ENCODE measurements at regions not wholly inside any gene's neighbourhood (a gene's known extent, or its start where the extent isn't known, plus 50 kb on each side); places are given as distances from the start of the nearest gene placed in this dataset.

DNA sequence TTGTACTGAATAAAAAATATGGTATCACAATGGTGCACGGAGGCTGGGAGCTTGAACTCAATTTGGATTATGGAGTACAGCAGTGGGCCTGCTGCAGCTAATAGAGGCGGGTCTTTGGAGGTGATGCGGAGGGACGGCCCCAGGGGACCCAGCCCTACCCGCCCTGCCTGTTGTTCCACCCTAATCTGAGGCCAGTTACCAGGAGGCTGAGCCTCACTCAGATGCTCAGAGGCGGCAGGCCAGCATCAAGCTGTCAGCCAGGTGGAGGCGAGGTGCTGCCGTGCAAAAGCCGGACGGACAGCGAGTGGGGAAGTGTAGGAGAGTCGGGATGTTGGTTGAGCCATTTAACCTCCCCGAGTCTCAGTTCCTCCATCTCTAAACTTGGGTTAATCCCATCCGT lies 218.5 kb upstream of the RGMA start:
- TF ChIP-seq, protein P1, sequence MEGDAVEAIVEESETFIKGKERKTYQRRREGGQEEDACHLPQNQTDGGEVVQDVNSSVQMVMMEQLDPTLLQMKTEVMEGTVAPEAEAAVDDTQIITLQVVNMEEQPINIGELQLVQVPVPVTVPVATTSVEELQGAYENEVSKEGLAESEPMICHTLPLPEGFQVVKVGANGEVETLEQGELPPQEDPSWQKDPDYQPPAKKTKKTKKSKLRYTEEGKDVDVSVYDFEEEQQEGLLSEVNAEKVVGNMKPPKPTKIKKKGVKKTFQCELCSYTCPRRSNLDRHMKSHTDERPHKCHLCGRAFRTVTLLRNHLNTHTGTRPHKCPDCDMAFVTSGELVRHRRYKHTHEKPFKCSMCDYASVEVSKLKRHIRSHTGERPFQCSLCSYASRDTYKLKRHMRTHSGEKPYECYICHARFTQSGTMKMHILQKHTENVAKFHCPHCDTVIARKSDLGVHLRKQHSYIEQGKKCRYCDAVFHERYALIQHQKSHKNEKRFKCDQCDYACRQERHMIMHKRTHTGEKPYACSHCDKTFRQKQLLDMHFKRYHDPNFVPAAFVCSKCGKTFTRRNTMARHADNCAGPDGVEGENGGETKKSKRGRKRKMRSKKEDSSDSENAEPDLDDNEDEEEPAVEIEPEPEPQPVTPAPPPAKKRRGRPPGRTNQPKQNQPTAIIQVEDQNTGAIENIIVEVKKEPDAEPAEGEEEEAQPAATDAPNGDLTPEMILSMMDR (IDR thresholded peaks at IDR 0.05; ENCODE audit: low read depth, low read length), result no peak
- no peak for DNase-seq (ENCODE audit: low read depth in 2 of 2)
- no peak overlapping the region for H3K4me3 ChIP-seq (replicated peaks in 1 of 2; ENCODE audit: low read depth in 2 of 2, low read length in 2 of 2)

DNA sequence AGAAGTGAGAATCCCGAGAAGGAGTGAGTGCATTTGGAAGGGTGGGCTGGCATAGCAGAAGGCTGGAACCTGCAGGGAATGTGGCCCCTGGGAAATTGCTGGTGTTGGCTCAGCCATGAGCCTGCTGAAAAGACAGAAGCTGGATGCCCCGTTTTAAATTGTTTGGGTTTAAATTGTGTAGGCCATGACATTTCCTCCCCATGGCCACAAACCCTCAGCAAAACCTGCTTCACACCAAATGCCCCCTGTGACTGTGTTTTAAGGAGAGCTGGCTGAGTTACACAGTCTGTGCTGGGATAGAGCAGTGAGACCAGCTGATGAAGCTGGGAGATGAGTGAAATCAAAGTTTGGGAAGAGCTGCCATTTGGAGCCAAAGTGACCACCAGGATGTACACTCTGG lies 216.3 kb upstream of the RGMA start:
- DNase-seq (ENCODE audit: low read depth in 2 of 2), result no peak
- H3K4me3 ChIP-seq (replicated peaks in 1 of 2; ENCODE audit: low read depth in 2 of 2, low read length in 2 of 2), result no peak overlapping the region
- TF ChIP-seq, protein P1 (IDR thresholded peaks at IDR 0.05; ENCODE audit: low read depth, low read length), result no peak

DNA sequence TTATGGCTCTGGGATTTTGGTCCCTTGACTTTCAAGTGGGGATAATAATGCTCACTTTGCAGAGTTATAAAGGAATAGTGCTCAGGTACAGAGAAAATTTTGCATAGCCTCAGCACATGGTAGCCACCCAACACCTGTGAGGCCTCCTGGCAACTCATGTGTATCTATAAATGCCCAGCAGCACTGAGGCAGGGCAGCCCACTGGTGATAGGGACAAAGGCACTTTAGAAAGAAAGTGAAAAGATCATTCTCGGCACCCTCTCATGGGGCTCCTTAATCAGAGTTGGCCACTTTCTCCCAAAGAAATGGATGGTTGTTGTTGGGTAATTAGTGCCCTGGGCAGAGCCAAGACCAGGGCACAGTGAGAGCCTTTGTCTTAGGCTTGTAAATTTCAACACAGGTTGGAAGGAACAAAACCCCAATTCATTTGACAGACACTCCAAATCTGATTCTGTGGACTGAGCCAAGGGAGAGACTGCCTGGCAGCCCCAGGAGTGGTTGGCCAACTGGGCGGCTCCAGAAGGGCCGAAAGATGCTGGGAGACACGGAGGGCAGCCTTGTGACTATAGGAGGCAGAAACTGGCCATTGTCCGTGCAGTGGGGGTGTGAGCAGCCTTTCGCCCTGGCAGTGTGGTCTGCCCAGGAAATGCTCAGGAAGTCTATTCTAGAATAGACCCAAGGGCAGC lies 213.2 kb upstream of the RGMA start:
- DNase-seq (ENCODE audit: low read depth in 2 of 2), result no peak

DNA sequence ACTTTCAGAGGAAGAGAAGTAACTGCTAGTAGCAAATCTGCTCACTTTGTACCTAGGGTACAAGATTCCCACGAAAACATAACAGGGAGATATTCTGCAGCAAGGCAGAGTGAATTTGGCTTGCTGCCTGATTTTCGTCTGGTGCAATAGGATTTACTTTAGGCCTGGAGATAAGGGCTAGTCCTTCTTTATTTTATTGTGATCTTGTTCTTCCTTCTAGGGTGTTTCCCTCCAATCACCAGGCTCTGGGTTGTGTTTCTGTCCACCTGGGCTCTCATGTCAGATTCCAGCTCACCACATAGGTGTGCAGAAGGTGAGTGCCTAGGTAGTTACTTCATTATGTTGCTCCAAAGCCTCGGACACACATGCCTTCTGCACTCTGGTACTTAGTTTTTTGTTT lies 211.8 kb upstream of the RGMA start:
- no peak for DNase-seq (ENCODE audit: low read depth in 2 of 2)
- TF ChIP-seq, protein P1 (IDR thresholded peaks at IDR 0.05; ENCODE audit: low read depth, low read length), result no peak
- H3K4me3 ChIP-seq (replicated peaks in 1 of 2; ENCODE audit: low read depth in 2 of 2, low read length in 2 of 2), result no peak overlapping the region

More for the DNA sequence above, 213.2 kb upstream of the RGMA start:
- H3K4me3 ChIP-seq (replicated peaks in 1 of 2; ENCODE audit: low read depth in 2 of 2, low read length in 2 of 2), result no peak overlapping the region
- TF ChIP-seq, protein P1 (IDR thresholded peaks at IDR 0.05; ENCODE audit: low read depth, low read length), result no peak

DNA sequence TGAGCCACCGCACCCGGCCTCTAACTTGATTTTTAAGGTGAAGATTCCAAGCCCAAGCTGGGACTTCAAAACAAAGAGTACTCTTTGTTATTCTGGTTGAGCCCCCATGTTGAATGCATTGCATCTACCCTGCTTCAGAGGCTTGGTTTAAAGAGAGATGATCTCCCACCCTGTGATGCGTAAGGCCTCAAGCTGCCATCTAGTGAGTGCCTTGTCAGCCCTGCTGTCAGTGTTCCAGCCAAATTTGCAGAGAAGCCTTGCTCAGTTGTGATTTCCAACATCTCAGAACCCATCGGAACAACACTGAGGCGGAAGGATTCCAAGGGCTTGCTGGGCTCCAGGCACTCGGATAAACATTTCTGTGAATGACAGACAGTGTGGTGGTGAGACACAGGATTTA lies 210.7 kb upstream of the RGMA start:
- TF ChIP-seq, protein P1 (IDR thresholded peaks at IDR 0.05; ENCODE audit: low read depth, low read length), result no peak
- no peak overlapping the region for H3K4me3 ChIP-seq (replicated peaks in 1 of 2; ENCODE audit: low read depth in 2 of 2, low read length in 2 of 2)
- no peak for DNase-seq (ENCODE audit: low read depth in 2 of 2)

DNA sequence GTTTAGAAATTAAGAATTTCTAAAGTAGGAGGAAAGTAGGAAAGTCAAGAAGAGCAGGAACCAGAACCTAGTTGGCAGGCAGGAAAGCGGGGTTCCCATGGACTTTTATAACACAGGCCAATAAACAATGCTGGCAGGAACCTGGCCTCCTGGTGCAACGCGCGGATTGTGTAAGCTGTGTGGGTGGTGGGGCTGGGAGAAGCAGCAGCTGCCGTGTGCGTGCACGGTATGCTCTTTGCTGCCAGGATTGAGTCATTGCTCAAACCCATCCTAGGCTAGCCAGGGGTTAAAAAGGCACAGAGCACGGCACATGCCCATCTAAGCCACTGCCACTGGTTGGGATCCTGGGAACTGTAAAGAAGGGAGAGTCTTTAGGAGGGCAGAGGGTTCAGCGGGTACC lies 209.9 kb upstream of the RGMA start:
- no peak overlapping the region for H3K4me3 ChIP-seq (replicated peaks in 1 of 2; ENCODE audit: low read depth in 2 of 2, low read length in 2 of 2)
- no peak for DNase-seq (ENCODE audit: low read depth in 2 of 2)
- TF ChIP-seq, protein P1 (IDR thresholded peaks at IDR 0.05; ENCODE audit: low read depth, low read length), result no peak

Data from cardiac fibroblast (primary cell).